Pancreas (tissue), 10 donors: ENCODE measurements at regions not wholly inside any gene's neighbourhood (a gene's known extent, or its start where the extent isn't known, plus 50 kb on each side); places are given as distances from the start of the nearest gene placed in this dataset.

ENCODE experiments used
- ATAC-seq, 4 donors: fragments of 200-7000 bp; cut with Tn5 transposase; one replicate each; pipeline versions ENCODE4 v1.8.0 to v1.9.1; 2020; ENCODE audit warnings: mild to moderate bottlenecking in 4 of 4, moderate library complexity in 4 of 4
- DNase-seq, 6 donors: peaks; one replicate each; pipeline ENCODE4 v3.0.0-alpha.2; 2020
- FAIRE-seq: peaks from 2 replicates; lab custom pipeline; 2012; peaks lifted over from hg19 to GRCh38; lab: Jason Lieb, UNC
- H3K27ac ChIP-seq, 4 donors: fragments of 200-600 bp; sonication (generic); 1 replicate in 3 of 4; 2 replicates in 1 of 4; pipeline versions ENCODE4 v1.5.0 to v1.8.0; 2020
- H3K27me3 ChIP-seq, 4 donors: fragments of 200-600 bp; one replicate each; pipeline ENCODE4 v1.8.0; 2021
- H3K36me3 ChIP-seq, 3 donors: fragments of 200-600 bp; sonication (generic) in 1 of 3; one replicate each; pipeline versions ENCODE4 v1.5.0 to v1.8.0; 2020 to 2021
- H3K4me1 ChIP-seq, 3 donors: fragments of 200-600 bp; one replicate each; pipeline ENCODE4 v1.8.0; 2021
- H3K4me3 ChIP-seq, 4 donors: fragments of 200-600 bp; sonication (generic) in 2 of 4; one replicate each; pipeline versions ENCODE4 v1.5.0 to v1.8.0; 2020 to 2021
- H3K9me3 ChIP-seq, 4 donors: fragments of 200-600 bp; one replicate each; pipeline ENCODE4 v1.8.0; 2021
- WGBS, 2 donors: extraction: QIAGEN DNeasy Blood & Tissue Kit; methylation state at CpG; one replicate each; pipeline ENCODE4 v1.1.7; 2013; 5-methylcytosine and 5-hydroxymethylcytosine counted together
- intact Hi-C, 3 donors: fragments of 100-400 bp; cut with DNase I; formaldehyde crosslinking; loops; one replicate each; pipeline versions ENCODE4 v1.11.1 to v1.14.2; 2022
- TF ChIP-seq, protein P1 (sequence below), 4 donors: fragments of 200-600 bp; sonication (generic) in 3 of 4; IDR thresholded peaks; one replicate each; pipeline versions ENCODE4 v1.5.0 to v1.8.0; 2021; ENCODE audit warnings: antibody characterized with exemption in 4 of 4
- donor health status: healthy with polysubstance abuse.
- donor health status: DM: no; HTN: no; CAD: no; lungs with moderate emphysema.
- donor health status: DM: no; HTN: no; CAD: no.
- donor health status: control.
- donor health status: control.
- donor health status: Bipolar disorder and iron deficiency.
- donor health status: DM: yes; HTN: yes; CAD: no.
- donor health status: DM: no; HTN: no; CAD: no.
- donor health status: DM: no; HTN: no; CAD: no.
- donor health status: DM: yes; HTN: yes; CAD: no.

DNA sequence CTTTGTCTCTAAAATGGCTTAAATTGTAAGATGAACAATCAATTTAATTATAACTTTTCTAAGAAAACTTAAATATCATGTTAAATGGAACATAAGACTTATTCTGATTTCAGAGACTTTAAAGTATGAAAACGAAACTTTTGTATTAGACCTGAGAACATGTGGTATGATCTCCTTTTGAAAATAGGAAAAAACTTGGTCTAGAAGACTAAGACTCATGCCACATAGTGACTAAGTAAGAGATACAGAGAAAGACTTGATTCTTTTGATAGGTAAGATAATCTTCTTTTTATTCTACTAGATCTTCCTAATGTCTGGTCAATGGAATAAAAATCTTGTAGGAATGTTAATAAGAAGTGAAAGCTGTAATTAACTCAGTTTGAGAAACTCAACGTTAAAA, 326.3 kb upstream of the GRIA3 start:
- peak; percentile 81 for FAIRE-seq
- H3K4me3 ChIP-seq = no peak overlapping the region

DNA sequence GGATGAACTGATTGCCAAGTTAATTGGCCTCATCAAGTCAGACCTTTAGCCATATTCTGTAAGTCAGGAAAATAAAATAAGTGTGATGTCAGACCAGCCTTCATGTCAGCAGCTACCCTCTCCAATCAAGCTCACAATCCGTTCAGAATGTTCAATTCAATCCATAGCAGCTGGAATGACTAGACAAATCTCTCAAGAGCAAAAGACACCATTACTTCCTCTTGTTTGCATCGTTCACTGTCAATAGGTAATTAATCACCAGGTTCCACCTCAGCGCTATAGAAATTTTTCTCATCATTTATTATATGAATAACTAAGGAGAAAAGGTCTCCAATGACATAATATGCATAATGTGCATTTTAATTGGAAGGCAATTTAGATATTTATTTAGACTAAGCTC, 321.0 kb upstream of the GRIA3 start:
- no peak for ATAC-seq
- intact Hi-C loops = no loop called here
- no peak for DNase-seq
- 31 to 50% methylated on average over 3 of the region's 3 CpGs for WGBS, 2 donors
- FAIRE-seq = no peak
- Histone ChIP-seq H3K4me1 (no peaks in the 10 kb centered on the region), H3K9me3 (no peaks in the 10 kb centered on the region), H3K4me3 (no peak overlapping the region), H3K27ac (no peak overlapping the region), H3K36me3 (no peaks in the 10 kb centered on the region), H3K27me3 (no peaks in the 10 kb centered on the region)
- TF ChIP-seq, protein P1, sequence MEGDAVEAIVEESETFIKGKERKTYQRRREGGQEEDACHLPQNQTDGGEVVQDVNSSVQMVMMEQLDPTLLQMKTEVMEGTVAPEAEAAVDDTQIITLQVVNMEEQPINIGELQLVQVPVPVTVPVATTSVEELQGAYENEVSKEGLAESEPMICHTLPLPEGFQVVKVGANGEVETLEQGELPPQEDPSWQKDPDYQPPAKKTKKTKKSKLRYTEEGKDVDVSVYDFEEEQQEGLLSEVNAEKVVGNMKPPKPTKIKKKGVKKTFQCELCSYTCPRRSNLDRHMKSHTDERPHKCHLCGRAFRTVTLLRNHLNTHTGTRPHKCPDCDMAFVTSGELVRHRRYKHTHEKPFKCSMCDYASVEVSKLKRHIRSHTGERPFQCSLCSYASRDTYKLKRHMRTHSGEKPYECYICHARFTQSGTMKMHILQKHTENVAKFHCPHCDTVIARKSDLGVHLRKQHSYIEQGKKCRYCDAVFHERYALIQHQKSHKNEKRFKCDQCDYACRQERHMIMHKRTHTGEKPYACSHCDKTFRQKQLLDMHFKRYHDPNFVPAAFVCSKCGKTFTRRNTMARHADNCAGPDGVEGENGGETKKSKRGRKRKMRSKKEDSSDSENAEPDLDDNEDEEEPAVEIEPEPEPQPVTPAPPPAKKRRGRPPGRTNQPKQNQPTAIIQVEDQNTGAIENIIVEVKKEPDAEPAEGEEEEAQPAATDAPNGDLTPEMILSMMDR (IDR thresholded peaks at IDR 0.05) = no peak

More for the DNA sequence above, 326.3 kb upstream of the GRIA3 start:
- no peak for ATAC-seq
- H3K4me1 ChIP-seq = no peaks in the 10 kb centered on the region
- WGBS, 2 donors = 30 to 55% methylated on average over 2 of the region's 2 CpGs
- H3K9me3 ChIP-seq = no peaks in the 10 kb centered on the region
- intact Hi-C loops = no loop called here
- no peaks in the 10 kb centered on the region for H3K36me3 ChIP-seq
- no peaks in the 10 kb centered on the region for H3K27me3 ChIP-seq
- DNase-seq = no peak
- TF ChIP-seq, protein P1 (IDR thresholded peaks at IDR 0.05) = no peak
- H3K27ac ChIP-seq = no peak overlapping the region

DNA sequence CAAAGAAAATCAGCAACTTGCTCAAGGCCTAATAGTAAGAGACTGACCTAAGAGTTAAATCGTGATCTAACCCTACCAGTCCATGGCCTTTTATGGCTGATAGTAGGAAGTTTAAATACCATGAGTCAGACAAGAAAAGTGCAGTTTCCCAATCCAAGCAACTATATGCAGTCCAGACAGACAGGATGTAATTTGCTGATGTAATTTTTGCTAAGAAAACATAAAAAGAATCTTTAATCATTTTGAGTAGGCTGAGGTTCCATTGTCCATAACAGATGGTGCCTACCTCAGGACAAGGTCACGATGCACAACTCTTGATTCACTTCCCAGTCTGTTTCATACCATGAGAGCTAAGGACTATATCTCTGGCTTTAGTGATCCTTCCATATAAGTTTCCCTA, 317.5 kb upstream of the GRIA3 start:
- WGBS, 2 donors = 41 to 46% methylated on average over 2 of the region's 2 CpGs
- Histone ChIP-seq H3K36me3 (no peaks in the 10 kb centered on the region), H3K9me3 (no peaks in the 10 kb centered on the region), H3K4me3 (no peak overlapping the region), H3K27ac (no peak overlapping the region), H3K4me1 (no peaks in the 10 kb centered on the region), H3K27me3 (no peaks in the 10 kb centered on the region)
- DNase-seq = no peak
- no peak for ATAC-seq
- intact Hi-C loops = no loop called here
- FAIRE-seq = no peak
- TF ChIP-seq, protein P1 (IDR thresholded peaks at IDR 0.05) = no peak

DNA sequence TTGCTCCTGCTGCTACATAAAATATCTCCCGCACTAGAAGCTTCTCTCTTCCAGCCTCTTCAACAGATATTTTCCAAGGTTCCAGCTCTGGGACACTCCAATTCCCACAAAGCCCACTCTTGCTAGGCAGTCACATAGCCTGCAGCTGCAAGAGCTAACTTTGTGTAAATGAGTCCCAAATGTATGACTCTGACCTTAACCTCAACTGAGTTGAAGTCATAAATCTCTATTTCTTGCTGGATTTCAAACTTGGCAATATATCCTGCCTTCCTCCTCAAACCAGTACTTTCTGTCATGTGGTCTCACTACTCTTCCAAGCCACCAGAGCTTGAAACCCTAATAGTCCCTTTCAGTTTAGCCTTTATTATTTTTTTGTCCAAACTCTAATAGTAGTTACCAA, 315.4 kb upstream of the GRIA3 start:
- ATAC-seq = no peak
- H3K4me1 ChIP-seq = no peaks in the 10 kb centered on the region
- FAIRE-seq = no peak

DNA sequence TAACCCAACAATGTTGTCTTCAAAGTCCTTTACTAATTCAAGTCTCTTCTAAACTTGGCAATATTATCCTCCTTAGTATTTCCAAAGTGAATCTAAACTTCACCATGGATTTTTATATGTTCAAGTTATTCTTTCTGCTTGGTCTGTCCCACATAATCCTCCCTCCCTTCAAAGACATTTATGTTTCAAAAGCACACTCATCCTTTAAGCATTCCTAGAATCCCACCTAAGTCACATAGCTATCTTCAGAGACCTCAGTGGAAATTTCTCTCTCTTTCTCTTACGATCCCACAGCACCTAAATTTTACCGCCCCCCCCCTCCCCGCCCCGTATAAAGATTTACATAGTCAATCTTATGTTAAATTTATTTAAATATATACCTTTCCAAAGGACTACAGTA, 314.9 kb upstream of the GRIA3 start:
- H3K27ac ChIP-seq = no peak overlapping the region
- FAIRE-seq = no peak
- WGBS, 2 donors = 68 to 80% methylated on average over 4 of the region's 4 CpGs
- no peaks in the 10 kb centered on the region for H3K36me3 ChIP-seq
- no peaks in the 10 kb centered on the region for H3K9me3 ChIP-seq
- no peak for ATAC-seq
- H3K4me1 ChIP-seq = no peaks in the 10 kb centered on the region
- no peak overlapping the region for H3K4me3 ChIP-seq
- intact Hi-C loops = no loop called here
- no peak for DNase-seq
- TF ChIP-seq, protein P1 (IDR thresholded peaks at IDR 0.05) = no peak
- no peaks in the 10 kb centered on the region for H3K27me3 ChIP-seq

More for the DNA sequence above, 315.4 kb upstream of the GRIA3 start:
- TF ChIP-seq, protein P1 (IDR thresholded peaks at IDR 0.05) = no peak
- Histone ChIP-seq H3K27ac (no peak overlapping the region), H3K27me3 (no peaks in the 10 kb centered on the region), H3K4me3 (no peak overlapping the region), H3K36me3 (no peaks in the 10 kb centered on the region), H3K9me3 (no peaks in the 10 kb centered on the region)
- DNase-seq = no peak
- intact Hi-C loops = no loop called here
- 33 to 43% methylated on average over 1 of the region's 1 CpG for WGBS, 2 donors
